Endothelial cell of umbilical vein (primary cell): ENCODE measurements at regions not wholly inside any gene's neighbourhood (a gene's known extent, or its start where the extent isn't known, plus 50 kb on each side); places are given as distances from the start of the nearest gene placed in this dataset.

Source experiments
- BruUV-seq: library from RNA; stranded (reverse); fragments of 400-500 nt; replicated peaks from 2 replicates; lab custom pipeline; 2021; lab: Mats Ljungman, UMichigan
- CTCF ChIA-PET: fragments of 300-600, 350-600 bp; sonication (Branson Sonifier 250); formaldehyde crosslinking; loops from one replicate; lab custom pipeline; 2021; ENCODE audit warnings: antibody characterized with exemption, inconsistent platforms; lab: Charles Lee
- POLR2A ChIA-PET: fragments of 300-600, 350-600 bp; sonication (Branson Sonifier 250); formaldehyde crosslinking; loops from one replicate; lab custom pipeline; 2021; ENCODE audit warnings: antibody characterized with exemption, inconsistent platforms; lab: Charles Lee
- DNase-seq: peaks from one replicate; pipeline ENCODE4 v3.0.0-alpha.2; 2011; ENCODE audit warnings: low read depth, low spot score
- FAIRE-seq: peaks from 2 replicates; lab custom pipeline; 2011; peaks lifted over from hg19 to GRCh38; lab: Jason Lieb, UNC
- H2AFZ ChIP-seq: 2 replicates; pipeline ENCODE4 v1.6.0; 2012; ENCODE audit warnings: low read depth, low read length, control low read depth, inconsistent platforms
- H3K27ac ChIP-seq: 2 replicates; pipeline ENCODE4 v1.5.1; 2011; ENCODE audit warnings: low read depth, mild to moderate bottlenecking, control low read depth, low read length, moderate library complexity; ENCODE audit not compliant: insufficient read depth
- H3K27me3 ChIP-seq, 2 experiments: 2 replicates each; pipeline versions ENCODE4 v1.6.0 to v1.6.1; 2011; ENCODE audit warnings: low read length in 2 of 2, mixed read lengths in 1 of 2; ENCODE audit not compliant: control insufficient read depth in 2 of 2, insufficient read depth in 2 of 2
- H3K36me3 ChIP-seq, 2 experiments: 2 replicates in 1 of 2; 3 replicates in 1 of 2; pipeline ENCODE4 v1.5.1; 2011; ENCODE audit warnings: low read length in 2 of 2, mild to moderate bottlenecking in 1 of 2, moderate library complexity in 1 of 2; ENCODE audit not compliant: control insufficient read depth in 2 of 2, insufficient read depth in 2 of 2; ENCODE audit errors: extremely low read depth in 1 of 2
- H3K4me1 ChIP-seq: 3 replicates; pipeline ENCODE4 v1.5.1; 2011; ENCODE audit warnings: mild to moderate bottlenecking, low read length; ENCODE audit not compliant: control insufficient read depth, insufficient read depth; ENCODE audit errors: extremely low read depth
- H3K4me2 ChIP-seq: 2 replicates; pipeline ENCODE4 v1.6.1; 2011; ENCODE audit warnings: low read length, control low read depth, mixed read lengths; ENCODE audit not compliant: insufficient read depth
- H3K4me3 ChIP-seq, 3 experiments: fragments of 200-600 bp in 1 of 3; sonication (generic), shearing (Covaris generic) in 1 of 3; replicated peaks in 1 of 3; 2 replicates each; pipeline ENCODE4 v1.5.1; 2011 to 2016; ENCODE audit warnings: control low read depth in 3 of 3, low read length in 3 of 3, mild to moderate bottlenecking in 2 of 3, inconsistent platforms in 1 of 3, low read depth in 1 of 3, moderate library complexity in 1 of 3; ENCODE audit not compliant: insufficient read depth in 1 of 3
- H3K79me2 ChIP-seq: 2 replicates; pipeline ENCODE4 v1.6.0; 2012; ENCODE audit warnings: low read length, inconsistent platforms; ENCODE audit not compliant: control insufficient read depth, insufficient read depth
- H3K9ac ChIP-seq: replicated peaks from 2 replicates; pipeline ENCODE3; 2011; ENCODE audit warnings: low read length, control low read depth; ENCODE audit not compliant: insufficient read depth; ENCODE audit errors: extremely low read depth
- H3K9me1 ChIP-seq: replicated peaks from 3 replicates; pipeline ENCODE4 v1.6.0; 2011; ENCODE audit warnings: mild to moderate bottlenecking, low read length; ENCODE audit not compliant: control insufficient read depth, insufficient read depth; ENCODE audit errors: extremely low read depth
- H3K9me3 ChIP-seq: replicated peaks from 2 replicates; pipeline ENCODE4 v1.5.1; 2012; ENCODE audit warnings: low read length, inconsistent platforms; ENCODE audit not compliant: control insufficient read depth, insufficient read depth
- H4K20me1 ChIP-seq: replicated peaks from 2 replicates; pipeline ENCODE3; 2011; ENCODE audit warnings: mild to moderate bottlenecking, low read length; ENCODE audit not compliant: control insufficient read depth, insufficient read depth; ENCODE audit errors: extremely low read depth
- EZH2 ChIP-seq: IDR thresholded peaks from 2 replicates; pipeline ENCODE4 v1.6.1; 2012; ENCODE audit warnings: borderline replicate concordance, low read depth, mild to moderate bottlenecking, moderate library complexity, low read length, inconsistent platforms; ENCODE audit not compliant: severe bottlenecking
- FOS ChIP-seq: IDR thresholded peaks from 2 replicates; pipeline ENCODE4 v1.6.1; 2011; ENCODE audit warnings: mild to moderate bottlenecking, low read length, moderate library complexity, borderline replicate concordance; ENCODE audit not compliant: insufficient read depth
- GATA2 ChIP-seq: IDR thresholded peaks from 2 replicates; pipeline ENCODE4 v1.7.0; 2011; ENCODE audit warnings: low read depth, mild to moderate bottlenecking, moderate library complexity, mixed read lengths, low read length; ENCODE audit not compliant: insufficient read length, insufficient read depth
- JUN ChIP-seq: IDR thresholded peaks from 2 replicates; pipeline ENCODE4 v1.6.1; 2011; ENCODE audit warnings: borderline replicate concordance, low read depth; ENCODE audit not compliant: insufficient read length, insufficient read depth
- MYC ChIP-seq: IDR thresholded peaks from one replicate; pipeline ENCODE4 v1.6.1; 2011; ENCODE audit warnings: mild to moderate bottlenecking, low read depth, low read length
- POLR2A ChIP-seq: IDR thresholded peaks from 2 replicates; pipeline ENCODE4 v1.6.1; 2012; ENCODE audit warnings: low read depth, mild to moderate bottlenecking, control low read depth, low read length
- POLR2AphosphoS5 ChIP-seq: IDR thresholded peaks from 2 replicates; pipeline ENCODE4 v1.6.1; 2012; ENCODE audit warnings: low read depth, mild to moderate bottlenecking, control low read depth, low read length, moderate library complexity; ENCODE audit not compliant: insufficient read depth
- dilution Hi-C: fragments of 300-500 bp; cut with MboI; formaldehyde crosslinking; loops from one replicate; pipeline ENCODE4 v1.15.0; 2019; ENCODE audit warnings: low sequenced_read_pairs; ENCODE audit not compliant: extremely low pct_ligation_motif_present
- intact Hi-C: fragments of 100-400 bp; cut with micrococcal nuclease; formaldehyde crosslinking; loops from one replicate; pipeline ENCODE4 v1.10.0; 2022
- TF ChIP-seq, protein P1 (sequence below), 2 donors: IDR thresholded peaks; 1 replicate in 1 of 2; 2 replicates in 1 of 2; pipeline ENCODE4 v1.5.1; 2011; ENCODE audit warnings: low read length in 2 of 2, mild to moderate bottlenecking in 2 of 2, moderate library complexity in 2 of 2, control low read depth in 1 of 2, inconsistent platforms in 1 of 2, low read depth in 1 of 2; ENCODE audit not compliant: insufficient read depth in 1 of 2; ENCODE audit errors: extremely low read depth in 1 of 2
- TF ChIP-seq, protein P2 (sequence below): IDR thresholded peaks from 2 replicates; pipeline ENCODE4 v1.6.1; 2011; ENCODE audit not compliant: insufficient read depth, insufficient read length

DNA sequence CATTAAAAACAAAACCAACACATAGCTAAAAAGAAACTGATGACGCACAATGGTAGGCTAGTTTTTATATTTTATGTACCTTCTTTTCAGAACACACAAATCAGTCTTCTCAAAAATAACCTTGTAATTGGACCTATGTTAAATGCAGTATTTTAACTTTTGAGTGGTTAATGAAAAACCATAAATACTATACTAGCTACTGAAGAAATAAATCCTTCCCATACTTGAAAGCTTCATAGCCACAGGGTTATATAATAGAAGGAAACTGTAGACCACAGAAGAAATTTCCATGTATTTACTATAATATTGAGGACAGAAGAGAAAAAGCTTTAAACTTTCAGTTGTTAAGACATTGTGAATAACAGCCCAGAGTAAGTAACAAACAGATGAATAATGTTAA is 1094.3 kb upstream of the SLC10A2 start:
- DNase-seq (no peak), FAIRE-seq (no peak)
- no peak overlapping the region for H2AFZ ChIP-seq
- intact Hi-C loops (no loop called here), dilution Hi-C loops (no loop called here)
- no peaks in the 10 kb centered on the region for H3K9me1 ChIP-seq
- H3K27me3 ChIP-seq: no peaks in the 10 kb centered on the region
- no peak overlapping the region for H3K27ac ChIP-seq
- H3K9me3 ChIP-seq: no peaks in the 10 kb centered on the region
- no peak for TF ChIP-seq POLR2A
- no peak for TF ChIP-seq JUN
- TF ChIP-seq MYC: no peak
- TF ChIP-seq EZH2: no peak
- no peak for TF ChIP-seq FOS
- no peak for TF ChIP-seq GATA2
- TF ChIP-seq, protein P1, sequence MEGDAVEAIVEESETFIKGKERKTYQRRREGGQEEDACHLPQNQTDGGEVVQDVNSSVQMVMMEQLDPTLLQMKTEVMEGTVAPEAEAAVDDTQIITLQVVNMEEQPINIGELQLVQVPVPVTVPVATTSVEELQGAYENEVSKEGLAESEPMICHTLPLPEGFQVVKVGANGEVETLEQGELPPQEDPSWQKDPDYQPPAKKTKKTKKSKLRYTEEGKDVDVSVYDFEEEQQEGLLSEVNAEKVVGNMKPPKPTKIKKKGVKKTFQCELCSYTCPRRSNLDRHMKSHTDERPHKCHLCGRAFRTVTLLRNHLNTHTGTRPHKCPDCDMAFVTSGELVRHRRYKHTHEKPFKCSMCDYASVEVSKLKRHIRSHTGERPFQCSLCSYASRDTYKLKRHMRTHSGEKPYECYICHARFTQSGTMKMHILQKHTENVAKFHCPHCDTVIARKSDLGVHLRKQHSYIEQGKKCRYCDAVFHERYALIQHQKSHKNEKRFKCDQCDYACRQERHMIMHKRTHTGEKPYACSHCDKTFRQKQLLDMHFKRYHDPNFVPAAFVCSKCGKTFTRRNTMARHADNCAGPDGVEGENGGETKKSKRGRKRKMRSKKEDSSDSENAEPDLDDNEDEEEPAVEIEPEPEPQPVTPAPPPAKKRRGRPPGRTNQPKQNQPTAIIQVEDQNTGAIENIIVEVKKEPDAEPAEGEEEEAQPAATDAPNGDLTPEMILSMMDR (IDR thresholded peaks at IDR 0.05; ENCODE audit: extremely low read depth in 1 of 2, insufficient read depth in 1 of 2, low read depth in 1 of 2, low read length in 2 of 2): no peak
- TF ChIP-seq, protein P2, sequence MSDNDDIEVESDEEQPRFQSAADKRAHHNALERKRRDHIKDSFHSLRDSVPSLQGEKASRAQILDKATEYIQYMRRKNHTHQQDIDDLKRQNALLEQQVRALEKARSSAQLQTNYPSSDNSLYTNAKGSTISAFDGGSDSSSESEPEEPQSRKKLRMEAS: no peak
- no peak for TF ChIP-seq POLR2AphosphoS5
- no peaks in the 10 kb centered on the region for H3K4me1 ChIP-seq
- H3K36me3 ChIP-seq: no peaks in the 10 kb centered on the region
- H4K20me1 ChIP-seq: no peaks in the 10 kb centered on the region
- no peak overlapping the region for H3K4me2 ChIP-seq
- H3K9ac ChIP-seq: no peak overlapping the region
- no TSS peak for BruUV-seq
- CTCF ChIA-PET: interaction anchor here (1.0 kb wide), 1 partner anchor 10 kb away, joined by 3 read pairs; no protein-coding TSS in a partner anchor
- POLR2A ChIA-PET: no interaction called here
- H3K4me3 ChIP-seq: no peak overlapping the region
- no peaks in the 10 kb centered on the region for H3K79me2 ChIP-seq
